ENCODE measurements at regions not wholly inside any gene's neighbourhood (a gene's known extent, or its start where the extent isn't known, plus 50 kb on each side); places are given as distances from the start of the nearest gene placed in this dataset.

DNA sequence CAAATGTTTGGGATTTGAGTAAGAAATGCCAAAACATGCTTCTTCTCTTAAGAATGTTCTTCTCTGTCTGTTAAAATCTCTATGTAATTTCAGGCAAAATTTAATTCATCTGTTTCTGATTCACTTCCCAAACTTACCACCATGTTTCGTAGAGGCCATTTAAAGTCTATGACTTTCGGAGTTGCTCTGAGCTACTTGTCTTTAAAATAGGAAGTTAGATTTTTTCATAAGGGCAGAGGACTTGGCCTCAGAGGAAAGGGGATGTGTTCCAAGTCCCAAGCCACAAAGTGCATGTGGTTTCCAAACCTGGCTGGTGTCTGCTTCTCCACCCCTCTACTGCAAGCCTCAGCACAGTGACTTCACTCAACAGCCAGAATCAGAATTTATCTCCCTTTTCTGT is 111.3 kb upstream of the ADRA1B start:
- TF ChIP-seq, protein P1, sequence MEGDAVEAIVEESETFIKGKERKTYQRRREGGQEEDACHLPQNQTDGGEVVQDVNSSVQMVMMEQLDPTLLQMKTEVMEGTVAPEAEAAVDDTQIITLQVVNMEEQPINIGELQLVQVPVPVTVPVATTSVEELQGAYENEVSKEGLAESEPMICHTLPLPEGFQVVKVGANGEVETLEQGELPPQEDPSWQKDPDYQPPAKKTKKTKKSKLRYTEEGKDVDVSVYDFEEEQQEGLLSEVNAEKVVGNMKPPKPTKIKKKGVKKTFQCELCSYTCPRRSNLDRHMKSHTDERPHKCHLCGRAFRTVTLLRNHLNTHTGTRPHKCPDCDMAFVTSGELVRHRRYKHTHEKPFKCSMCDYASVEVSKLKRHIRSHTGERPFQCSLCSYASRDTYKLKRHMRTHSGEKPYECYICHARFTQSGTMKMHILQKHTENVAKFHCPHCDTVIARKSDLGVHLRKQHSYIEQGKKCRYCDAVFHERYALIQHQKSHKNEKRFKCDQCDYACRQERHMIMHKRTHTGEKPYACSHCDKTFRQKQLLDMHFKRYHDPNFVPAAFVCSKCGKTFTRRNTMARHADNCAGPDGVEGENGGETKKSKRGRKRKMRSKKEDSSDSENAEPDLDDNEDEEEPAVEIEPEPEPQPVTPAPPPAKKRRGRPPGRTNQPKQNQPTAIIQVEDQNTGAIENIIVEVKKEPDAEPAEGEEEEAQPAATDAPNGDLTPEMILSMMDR (IDR thresholded peaks at IDR 0.05; ENCODE audit: insufficient read depth, low read depth, low read length), result no peak
- no peak for TF ChIP-seq EZH2 (IDR thresholded peaks at IDR 0.05; ENCODE audit: insufficient read depth, low read length)
